Fibroblast of lung (primary cell): ENCODE measurements at regions not wholly inside any gene's neighbourhood (a gene's known extent, or its start where the extent isn't known, plus 50 kb on each side); places are given as distances from the start of the nearest gene placed in this dataset.

Source experiments
- CTCF ChIP-seq, 2 donors: IDR thresholded peaks in 1 of 2; conservative IDR thresholded peaks in 1 of 2; 1 replicate in 1 of 2; 2 replicates in 1 of 2; pipeline ENCODE4 v1.5.1; 2011 to 2012; ENCODE audit warnings: low read length in 2 of 2, control low read depth in 1 of 2, inconsistent platforms in 1 of 2, low read depth in 1 of 2, mild to moderate bottlenecking in 1 of 2
- EZH2 ChIP-seq: IDR thresholded peaks from 2 replicates; pipeline ENCODE4 v1.5.1; 2012; ENCODE audit warnings: low read length, control low read depth, mild to moderate bottlenecking; ENCODE audit errors: missing control alignments

DNA sequence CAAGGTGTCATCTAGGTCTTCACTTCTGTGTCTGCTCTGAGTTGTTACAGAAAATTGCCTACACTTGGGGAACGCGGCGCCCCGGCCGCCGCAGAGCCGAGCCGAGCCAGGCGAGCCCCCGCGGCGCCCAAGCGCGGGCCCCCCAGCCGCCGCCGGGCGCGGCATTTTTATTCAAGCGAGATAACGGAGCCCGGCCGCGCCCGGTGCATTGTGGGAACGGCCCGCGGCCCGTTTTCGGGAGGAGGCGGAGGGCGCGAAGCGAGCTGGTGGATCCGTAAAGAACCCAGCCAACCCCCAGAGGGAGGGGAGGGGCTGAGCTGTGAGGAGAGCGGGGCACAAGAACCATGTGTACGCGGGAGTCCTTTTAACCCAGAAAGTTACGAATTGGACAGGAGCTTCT is 191.8 kb downstream of the FTCDNL1 start:
- no peak for TF ChIP-seq CTCF (conservative IDR thresholded peaks at IDR 0.05 in 1 of 2, IDR thresholded peaks at IDR 0.05 in 1 of 2; ENCODE audit: low read depth in 1 of 2, low read length in 2 of 2)
- TF ChIP-seq EZH2: no peak
